Ascending aorta (tissue), 2 donors: ENCODE measurements at regions not wholly inside any gene's neighbourhood (a gene's known extent, or its start where the extent isn't known, plus 50 kb on each side); places are given as distances from the start of the nearest gene placed in this dataset.

Source experiments
- DNase-seq, 2 donors: peaks; one replicate each; pipeline ENCODE4 v3.0.0-alpha.2; 2019; ENCODE audit warnings: low spot score in 2 of 2
- H3K27ac ChIP-seq, 2 donors: fragments of 200-600 bp; sonication (generic); one replicate each; pipeline ENCODE4 v1.5.1; 2016 to 2017; ENCODE audit warnings: mild to moderate bottlenecking in 1 of 2
- H3K27me3 ChIP-seq: fragments of 200-600 bp; sonication (generic); one replicate; pipeline ENCODE4 v1.5.1; 2017
- H3K36me3 ChIP-seq, 2 donors: fragments of 200-600 bp; sonication (generic); one replicate each; pipeline ENCODE4 v1.5.1; 2016
- H3K4me1 ChIP-seq, 2 donors: fragments of 200-600 bp; sonication (generic); one replicate each; pipeline ENCODE4 v1.5.1; 2016 to 2017; ENCODE audit warnings: mild to moderate bottlenecking in 1 of 2
- H3K4me3 ChIP-seq, 2 donors: fragments of 200-600 bp; sonication (generic); one replicate each; pipeline ENCODE4 v1.5.1; 2016 to 2017; ENCODE audit warnings: mild to moderate bottlenecking in 1 of 2
- H3K9me3 ChIP-seq, 2 donors: fragments of 200-600 bp; sonication (generic); one replicate each; pipeline ENCODE4 v1.5.1; 2016
- intact Hi-C: fragments of 100-400 bp; cut with DNase I; formaldehyde crosslinking; loops from one replicate; pipeline ENCODE4 v1.15.1; 2023
- TF ChIP-seq, protein P1 (sequence below), 3 experiments: fragments of 200-600 bp in 2 of 3; fragments of 450-650 bp in 1 of 3; sonication (generic) in 2 of 3; IDR thresholded peaks; one replicate each; pipeline ENCODE4 v1.5.1; 2016 to 2019; ENCODE audit warnings: antibody characterized with exemption in 3 of 3, mild to moderate bottlenecking in 1 of 3, moderate library complexity in 1 of 3

DNA sequence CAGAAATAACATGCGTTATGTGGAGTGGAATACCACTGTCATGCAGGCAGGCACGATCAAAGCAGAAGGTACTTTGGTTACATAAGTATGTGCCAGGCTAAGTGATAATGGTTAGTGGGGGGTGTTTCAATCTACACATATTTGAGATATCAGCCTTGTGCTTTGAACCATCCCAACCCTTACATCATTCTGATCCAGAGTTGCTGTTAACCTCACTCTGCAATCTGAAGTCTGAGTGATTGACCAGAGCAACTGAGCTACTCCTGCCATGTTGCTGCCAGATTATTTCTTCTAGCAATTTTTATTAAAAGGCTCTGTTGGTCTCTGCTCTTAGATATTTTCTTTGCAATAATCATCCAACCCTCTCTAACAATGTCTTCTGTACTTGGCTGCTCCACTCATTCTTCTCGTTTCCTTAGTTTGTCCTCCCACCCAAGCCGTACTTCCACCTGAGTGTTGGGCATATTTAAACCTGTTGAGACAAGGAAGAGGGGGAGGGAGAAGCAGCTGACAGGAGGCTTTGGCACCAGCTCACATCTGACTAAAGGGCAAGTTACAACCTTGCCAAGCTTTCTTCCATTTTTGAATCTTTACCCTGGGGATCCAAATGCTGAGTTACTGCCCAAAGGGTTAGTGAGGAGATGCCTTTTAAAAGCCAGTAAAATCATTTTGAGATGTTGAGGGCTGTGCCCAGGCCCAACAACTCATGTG, 114.1 kb upstream of the SESN3 start:
- Histone ChIP-seq H3K36me3 (no peaks in the 10 kb centered on the region), H3K4me1 (no peaks in the 10 kb centered on the region), H3K27ac (no peak overlapping the region), H3K27me3 (no peaks in the 10 kb centered on the region), H3K4me3 (no peak overlapping the region), H3K9me3 (peaks cover 0 to 10% of the 10 kb centered on the region in 2 donors)
- intact Hi-C loops: no loop called here
- DNase-seq: no peak
- TF ChIP-seq, protein P1, sequence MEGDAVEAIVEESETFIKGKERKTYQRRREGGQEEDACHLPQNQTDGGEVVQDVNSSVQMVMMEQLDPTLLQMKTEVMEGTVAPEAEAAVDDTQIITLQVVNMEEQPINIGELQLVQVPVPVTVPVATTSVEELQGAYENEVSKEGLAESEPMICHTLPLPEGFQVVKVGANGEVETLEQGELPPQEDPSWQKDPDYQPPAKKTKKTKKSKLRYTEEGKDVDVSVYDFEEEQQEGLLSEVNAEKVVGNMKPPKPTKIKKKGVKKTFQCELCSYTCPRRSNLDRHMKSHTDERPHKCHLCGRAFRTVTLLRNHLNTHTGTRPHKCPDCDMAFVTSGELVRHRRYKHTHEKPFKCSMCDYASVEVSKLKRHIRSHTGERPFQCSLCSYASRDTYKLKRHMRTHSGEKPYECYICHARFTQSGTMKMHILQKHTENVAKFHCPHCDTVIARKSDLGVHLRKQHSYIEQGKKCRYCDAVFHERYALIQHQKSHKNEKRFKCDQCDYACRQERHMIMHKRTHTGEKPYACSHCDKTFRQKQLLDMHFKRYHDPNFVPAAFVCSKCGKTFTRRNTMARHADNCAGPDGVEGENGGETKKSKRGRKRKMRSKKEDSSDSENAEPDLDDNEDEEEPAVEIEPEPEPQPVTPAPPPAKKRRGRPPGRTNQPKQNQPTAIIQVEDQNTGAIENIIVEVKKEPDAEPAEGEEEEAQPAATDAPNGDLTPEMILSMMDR (IDR thresholded peaks at IDR 0.05): no peak

DNA sequence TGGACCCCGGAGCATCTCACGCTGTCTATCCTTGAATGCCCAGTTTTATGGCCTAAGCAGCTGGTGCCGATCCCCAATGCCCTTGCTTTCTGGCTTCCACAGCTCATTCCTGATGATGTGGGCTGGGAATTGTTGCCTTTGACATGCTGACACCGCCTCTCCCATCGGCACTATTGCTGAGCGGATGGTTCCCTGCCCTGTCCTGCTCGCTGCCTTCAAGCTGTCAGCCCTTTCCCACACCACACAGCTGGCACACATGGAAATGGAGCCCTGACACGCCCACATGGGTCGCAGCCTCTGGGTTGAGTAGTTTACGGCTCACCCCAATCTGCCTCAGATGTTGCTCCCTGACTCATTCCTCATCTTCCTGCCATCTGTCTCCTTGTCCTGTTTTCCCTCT, 110.2 kb upstream of the SESN3 start:
- peaks cover 7 to 28% of the 10 kb centered on the region in 2 donors for H3K4me1 ChIP-seq

DNA sequence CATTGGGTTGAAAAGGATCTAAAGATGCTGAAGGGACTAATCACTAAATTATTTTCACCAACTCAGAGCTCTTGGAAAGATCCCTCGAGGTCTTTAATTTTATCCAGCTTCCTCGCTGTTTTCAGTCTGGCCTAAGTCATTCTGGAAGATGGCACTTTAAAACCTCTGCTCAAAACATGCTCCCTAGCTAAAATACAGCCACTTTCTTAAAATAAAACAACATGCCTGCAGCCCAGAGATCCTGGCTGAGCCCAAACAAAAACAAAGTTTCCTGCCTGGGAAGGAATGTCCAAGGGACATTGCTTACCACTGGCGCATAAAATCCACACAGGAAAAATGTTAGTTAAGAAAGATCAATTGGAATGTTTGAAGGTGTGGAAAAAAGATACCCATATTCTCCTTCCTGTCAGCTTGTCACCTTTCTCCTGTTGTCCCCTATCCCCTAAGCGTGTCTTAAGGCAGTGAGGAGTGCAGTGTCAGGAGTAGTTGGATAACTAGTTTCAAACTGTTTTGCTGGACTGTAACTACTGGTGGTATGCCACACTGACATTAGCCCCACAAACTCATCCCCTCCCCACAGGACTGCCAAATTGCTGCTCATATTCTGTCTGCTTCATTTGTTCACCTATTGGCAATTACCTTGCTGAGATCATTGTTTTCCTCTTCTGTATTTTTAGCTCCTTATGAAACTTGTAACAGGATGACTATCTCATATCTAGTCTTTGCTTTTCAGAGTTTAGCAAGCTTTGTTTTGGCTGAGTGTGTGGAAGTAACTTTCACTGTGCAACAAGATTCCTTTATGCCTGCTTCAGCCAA, 108.3 kb upstream of the SESN3 start:
- peak overlapping the region in 1 of 2 donors; percentile 1 for H3K4me3 ChIP-seq
- H3K36me3 ChIP-seq: no peaks in the 10 kb centered on the region
- H3K9me3 ChIP-seq: no peaks in the 10 kb centered on the region
- intact Hi-C loops: loop anchor here (5.0 to 10.0 kb wide), 3 partner anchors 107 to 366 kb away; partner anchors contain the start of gene SESN3
- no peaks in the 10 kb centered on the region for H3K27me3 ChIP-seq
- TF ChIP-seq, protein P1 (IDR thresholded peaks at IDR 0.05): no peak
- H3K27ac ChIP-seq: peak overlapping the region; percentile 77 to 88
- peaks cover 7 to 28% of the 10 kb centered on the region in 2 donors for H3K4me1 ChIP-seq
- DNase-seq: no peak

More for the DNA sequence above, 110.2 kb upstream of the SESN3 start:
- H3K9me3 ChIP-seq: no peaks in the 10 kb centered on the region
- intact Hi-C loops: no loop called here
- no peak overlapping the region for H3K27ac ChIP-seq
- DNase-seq: no peak
- no peak overlapping the region for H3K4me3 ChIP-seq
- no peaks in the 10 kb centered on the region for H3K27me3 ChIP-seq
- TF ChIP-seq, protein P1 (IDR thresholded peaks at IDR 0.05): no peak
- no peaks in the 10 kb centered on the region for H3K36me3 ChIP-seq

DNA sequence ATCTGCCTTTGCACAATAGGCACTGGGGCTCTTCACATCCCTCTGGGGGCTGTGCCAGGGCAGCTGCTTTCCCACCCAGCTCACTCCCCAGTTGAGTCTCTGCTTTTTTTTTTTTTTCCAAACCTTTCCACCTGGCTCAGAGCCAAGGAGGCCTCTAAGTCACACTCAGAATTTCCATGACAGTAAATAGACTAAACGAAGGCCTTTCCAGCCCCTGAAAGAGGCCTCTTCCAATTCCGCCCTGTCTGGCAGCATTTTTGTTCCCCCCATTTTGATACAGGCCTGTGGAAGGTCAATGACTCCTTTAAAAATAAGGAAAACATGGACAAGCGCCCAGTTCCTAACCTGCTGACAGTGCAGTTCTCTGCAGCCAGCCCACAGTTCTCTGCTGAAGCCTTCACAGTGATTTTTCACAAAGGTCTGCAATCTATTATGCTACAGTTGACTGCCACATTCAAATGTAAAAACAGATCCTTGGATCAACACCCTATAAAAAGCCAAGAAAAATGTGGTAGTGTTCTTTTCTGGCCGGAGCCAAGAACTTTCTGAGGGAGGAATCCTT, 107.5 kb upstream of the SESN3 start:
- DNase-seq: peak in 1 of 2 donors; percentile 73
- intact Hi-C loops: loop anchor here (5.0 to 10.0 kb wide), 3 partner anchors 106 to 366 kb away; partner anchors contain the start of gene SESN3
- peak overlapping the region; percentile 77 to 88 for H3K27ac ChIP-seq

DNA sequence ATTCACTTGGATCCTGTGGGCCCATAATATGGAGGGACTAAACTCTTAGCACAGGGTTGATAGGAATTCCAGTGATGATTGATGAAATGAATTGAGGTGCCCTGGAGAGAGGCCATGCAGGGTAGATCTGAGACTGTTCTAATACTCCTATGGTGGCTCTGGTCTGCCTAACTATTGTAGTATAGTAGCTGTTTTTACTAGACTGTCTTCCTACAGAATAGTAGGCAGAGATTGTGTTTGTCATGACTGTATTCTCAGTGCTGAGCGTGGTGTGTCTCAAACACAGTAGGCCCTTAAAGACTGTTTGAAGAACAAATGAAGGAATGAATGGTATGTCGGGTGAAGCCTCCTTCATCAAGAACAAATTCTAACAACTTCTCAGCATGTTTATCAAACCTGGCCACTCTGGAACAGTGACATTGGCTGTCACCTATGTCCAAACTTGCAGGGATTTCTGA, 107.0 kb upstream of the SESN3 start:
- H3K4me1 ChIP-seq: peaks cover 7 to 28% of the 10 kb centered on the region in 2 donors
- no peaks in the 10 kb centered on the region for H3K9me3 ChIP-seq
- intact Hi-C loops: loop anchor here (5.0 to 10.0 kb wide), 3 partner anchors 106 to 367 kb away; partner anchors contain the start of gene SESN3
- H3K4me3 ChIP-seq: peak overlapping the region in 1 of 2 donors; percentile 46
- no peaks in the 10 kb centered on the region for H3K27me3 ChIP-seq
- H3K27ac ChIP-seq: peak overlapping the region; percentile 77 to 88
- TF ChIP-seq, protein P1 (IDR thresholded peaks at IDR 0.05): no peak
- H3K36me3 ChIP-seq: no peaks in the 10 kb centered on the region
- DNase-seq: no peak

More for the DNA sequence above, 107.5 kb upstream of the SESN3 start:
- H3K4me3 ChIP-seq: peak overlapping the region in 1 of 2 donors; percentile 1
- H3K4me1 ChIP-seq: peaks cover 7 to 28% of the 10 kb centered on the region in 2 donors
- no peaks in the 10 kb centered on the region for H3K27me3 ChIP-seq
- TF ChIP-seq, protein P1 (IDR thresholded peaks at IDR 0.05): no peak
- H3K9me3 ChIP-seq: no peaks in the 10 kb centered on the region
- H3K36me3 ChIP-seq: no peaks in the 10 kb centered on the region
